Neural cell (in vitro differentiated cells): ENCODE measurements at regions not wholly inside any gene's neighbourhood (a gene's known extent, or its start where the extent isn't known, plus 50 kb on each side); places are given as distances from the start of the nearest gene placed in this dataset.

ENCODE experiments used
- H2AFZ ChIP-seq: fragments of 200-600, 300-800 bp; sonication (generic), shearing (Covaris generic); 2 replicates; pipeline ENCODE4 v1.6.0; 2014; ENCODE audit warnings: low read depth, mild to moderate bottlenecking, antibody characterized with exemption, low read length, moderate library complexity
- H3F3A ChIP-seq: fragments of 200-600 bp; shearing (Covaris generic); 2 replicates; pipeline ENCODE4 v1.6.1; 2016; ENCODE audit warnings: mild to moderate bottlenecking, moderate library complexity, mixed read lengths, antibody characterized with exemption, low read length; ENCODE audit not compliant: insufficient read depth, poor library complexity, severe bottlenecking
- H3K27ac ChIP-seq: fragments of 200-600, 300-800 bp; sonication (generic), shearing (Covaris generic); 2 replicates; pipeline ENCODE4 v1.5.1; 2014; ENCODE audit warnings: mild to moderate bottlenecking, low read length, moderate library complexity
- H3K27me3 ChIP-seq: fragments of 300-800, 200-600 bp; sonication (generic), shearing (Covaris generic); 2 replicates; pipeline ENCODE4 v1.6.0; 2014; ENCODE audit warnings: mild to moderate bottlenecking, low read depth, low read length, moderate library complexity; ENCODE audit not compliant: insufficient read depth
- H3K36me3 ChIP-seq: fragments of 300-800, 200-600 bp; sonication (generic), shearing (Covaris generic); 2 replicates; pipeline ENCODE4 v1.5.1; 2014; ENCODE audit warnings: mild to moderate bottlenecking, antibody characterized with exemption, low read length, moderate library complexity; ENCODE audit not compliant: insufficient read depth
- H3K4me2 ChIP-seq: fragments of 300-800, 200-600 bp; sonication (generic), shearing (Covaris generic); 2 replicates; pipeline ENCODE4 v1.6.0; 2014; ENCODE audit warnings: mild to moderate bottlenecking, low read length
- H3K4me3 ChIP-seq: fragments of 300-800, 200-600 bp; sonication (generic), shearing (Covaris generic); 2 replicates; pipeline ENCODE4 v1.5.1; 2014; ENCODE audit warnings: mild to moderate bottlenecking, low read length, moderate library complexity
- H3K79me2 ChIP-seq: fragments of 200-600 bp; shearing (Covaris generic); replicated peaks from 2 replicates; pipeline ENCODE4 v1.6.0; 2014; ENCODE audit warnings: mild to moderate bottlenecking, low read length, moderate library complexity; ENCODE audit not compliant: insufficient read depth
- H3K9ac ChIP-seq: fragments of 300-800, 200-600 bp; sonication (generic), shearing (Covaris generic); 2 replicates; pipeline ENCODE4 v1.6.1; 2016; ENCODE audit warnings: mild to moderate bottlenecking, low read length, mixed read lengths
- H3K9me2 ChIP-seq: fragments of 200-600 bp; shearing (Covaris generic); 2 replicates; pipeline ENCODE4 v1.6.1; 2016; ENCODE audit warnings: mild to moderate bottlenecking, low read length, mixed read lengths; ENCODE audit not compliant: insufficient read depth
- H3K9me3 ChIP-seq: fragments of 200-600, 300-800 bp; sonication (generic), shearing (Covaris generic); 2 replicates; pipeline ENCODE4 v1.6.1; 2016; ENCODE audit warnings: mild to moderate bottlenecking, mixed run types, low read length, moderate library complexity, mixed read lengths
- H4K20me1 ChIP-seq: fragments of 200-600 bp; shearing (Covaris generic); 2 replicates; pipeline ENCODE4 v1.6.1; 2016; ENCODE audit warnings: mild to moderate bottlenecking, mixed run types; ENCODE audit not compliant: insufficient read depth
- CTCF ChIP-seq: fragments of 450-650 bp; IDR thresholded peaks from 2 replicates; pipeline ENCODE4 v1.5.1; 2014; ENCODE audit warnings: antibody characterized with exemption, mild to moderate bottlenecking, moderate library complexity; ENCODE audit not compliant: poor library complexity, severe bottlenecking
- EP300 ChIP-seq: fragments of 450-650 bp; conservative IDR thresholded peaks from 2 replicates; pipeline ENCODE4 v1.6.1; 2014; ENCODE audit warnings: antibody characterized with exemption, mild to moderate bottlenecking, moderate library complexity; ENCODE audit not compliant: poor library complexity, severe bottlenecking
- EZH2 ChIP-seq: fragments of 200-600, 300-800 bp; shearing (Covaris generic), sonication (generic); IDR thresholded peaks from 2 replicates; pipeline ENCODE4 v1.6.1; 2014; ENCODE audit warnings: antibody characterized with exemption, low read length, borderline replicate concordance, mild to moderate bottlenecking; ENCODE audit not compliant: insufficient read depth, poor library complexity, severe bottlenecking
- MXI1 ChIP-seq: fragments of 450-650 bp; conservative IDR thresholded peaks from 2 replicates; pipeline ENCODE4 v1.6.1; 2014; ENCODE audit warnings: antibody characterized with exemption, mild to moderate bottlenecking; ENCODE audit not compliant: poor library complexity, severe bottlenecking
- POLR2AphosphoS5 ChIP-seq: IDR thresholded peaks from 2 replicates; pipeline ENCODE4 v1.6.1; 2012
- RAD21 ChIP-seq: fragments of 450-650 bp; conservative IDR thresholded peaks from 2 replicates; pipeline ENCODE4 v1.6.1; 2014; ENCODE audit warnings: antibody characterized with exemption, mild to moderate bottlenecking, moderate library complexity
- REST ChIP-seq: IDR thresholded peaks from 2 replicates; pipeline ENCODE4 v1.6.1; 2012; ENCODE audit warnings: borderline replicate concordance
- SMC3 ChIP-seq: fragments of 450-650 bp; conservative IDR thresholded peaks from 2 replicates; pipeline ENCODE4 v1.6.1; 2014; ENCODE audit warnings: antibody characterized with exemption, mild to moderate bottlenecking, moderate library complexity; ENCODE audit not compliant: poor library complexity
- TAF1 ChIP-seq: IDR thresholded peaks from 2 replicates; pipeline ENCODE4 v1.6.1; 2012; ENCODE audit warnings: low read depth

- Histone ChIP-seq H3K27ac (no peak overlapping the region), H3K79me2 (no peaks in the 10 kb centered on the region), H3K36me3 (no peaks in the 10 kb centered on the region), H2AFZ (no peak overlapping the region), H3K9me2 (no peaks in the 10 kb centered on the region), H3K9me3 (no peaks in the 10 kb centered on the region), H4K20me1 (no peaks in the 10 kb centered on the region), H3K9ac (no peak overlapping the region), H3F3A (no peaks in the 10 kb centered on the region), H3K4me3 (no peak overlapping the region), H3K4me2 (no peak overlapping the region), H3K27me3 (no peaks in the 10 kb centered on the region)
- TF ChIP-seq RAD21 (no peak), TAF1 (no peak), CTCF (no peak), MXI1 (no peak), REST (no peak), SMC3 (no peak), POLR2AphosphoS5 (no peak), EP300 (no peak), EZH2 (no peak)
These were observed 127.4 kb upstream of the FOXF1 start for GRCh38 chr16:86382774-86383407.

GRCh38 chr16:86383488-86384262, 126.7 kb upstream of the FOXF1 start:
- H3K36me3 ChIP-seq: no peaks in the 10 kb centered on the region
- no peaks in the 10 kb centered on the region for H3K9me3 ChIP-seq
- no peak overlapping the region for H3K4me3 ChIP-seq
- no peak overlapping the region for H3K9ac ChIP-seq
- H3K27me3 ChIP-seq: no peaks in the 10 kb centered on the region
- H4K20me1 ChIP-seq: no peaks in the 10 kb centered on the region
- no peaks in the 10 kb centered on the region for H3K9me2 ChIP-seq
- TF ChIP-seq REST (no peak), CTCF (no peak), MXI1 (no peak), RAD21 (no peak), POLR2AphosphoS5 (no peak), TAF1 (no peak), EZH2 (no peak), SMC3 (no peak), EP300 (no peak)
- H3K27ac ChIP-seq: no peak overlapping the region
- no peak overlapping the region for H2AFZ ChIP-seq
- no peaks in the 10 kb centered on the region for H3K79me2 ChIP-seq
- no peaks in the 10 kb centered on the region for H3F3A ChIP-seq
- H3K4me2 ChIP-seq: no peak overlapping the region
